GM23248 (cell line): ENCODE measurements at regions not wholly inside any gene's neighbourhood (a gene's known extent, or its start where the extent isn't known, plus 50 kb on each side); places are given as distances from the start of the nearest gene placed in this dataset.

Source experiments
- EZH2 ChIP-seq: fragments of 200-600 bp; sonication (generic); IDR thresholded peaks from 2 replicates; pipeline ENCODE4 v1.6.1; 2018; ENCODE audit warnings: antibody characterized with exemption, mild to moderate bottlenecking; ENCODE audit not compliant: insufficient read depth, poor library complexity, severe bottlenecking
- EZH2phosphoT487 ChIP-seq: fragments of 200-600 bp; sonication (generic); IDR thresholded peaks from 2 replicates; pipeline ENCODE4 v1.6.1; 2018; ENCODE audit warnings: antibody characterized with exemption, moderate library complexity, mild to moderate bottlenecking, low read depth; ENCODE audit not compliant: insufficient read depth

DNA sequence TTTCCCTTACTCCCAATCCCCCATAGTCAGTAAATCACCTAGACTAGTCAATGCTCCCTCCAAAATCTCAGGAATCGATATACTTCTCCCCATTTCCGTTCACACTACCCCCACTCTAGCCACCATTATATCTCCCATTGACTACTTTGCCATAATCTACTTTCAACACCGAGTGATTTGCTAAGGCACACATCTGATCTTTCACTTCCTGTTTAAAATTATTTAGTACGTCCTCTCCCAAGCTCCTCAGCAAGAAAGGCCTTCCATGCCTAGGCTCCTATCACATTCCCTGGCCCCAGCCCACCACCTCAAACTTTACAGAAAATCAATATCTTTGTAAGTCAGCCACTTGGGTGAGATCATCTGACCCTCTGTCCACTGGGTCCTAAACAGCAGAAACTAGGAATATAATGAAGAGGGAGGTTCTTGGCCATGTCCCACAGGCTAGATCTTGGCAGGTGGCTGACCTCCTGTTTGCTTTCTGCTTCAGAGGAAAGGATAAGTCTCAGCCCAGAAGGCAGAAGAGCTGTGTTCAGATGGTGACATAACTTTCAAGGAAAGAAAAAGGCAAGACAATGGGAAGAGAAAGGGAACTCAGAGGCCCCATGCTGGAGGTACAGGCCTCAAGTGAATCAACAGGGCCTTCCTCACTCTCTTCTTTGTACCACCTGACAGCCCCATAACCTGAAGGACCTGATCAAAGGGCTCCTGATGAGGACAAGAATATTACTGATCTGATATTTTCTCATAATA, 103.0 kb downstream of the RPL22L1 start:
- TF ChIP-seq EZH2, result no peak
- no peak for TF ChIP-seq EZH2phosphoT487
